Activated T-helper 17 cell treated with anti-CD3 and anti-CD28 coated beads, Interleukin-2, amount 50 U/mL, for 72 hours (primary cell): ENCODE measurements at regions not wholly inside any gene's neighbourhood (a gene's known extent, or its start where the extent isn't known, plus 50 kb on each side); places are given as distances from the start of the nearest gene placed in this dataset.
"Not testable (repeated sequence)": the region's sequence is repeated elsewhere in the genome, so short reads cannot be mapped to it uniquely, and the experiment has no call there.

Source experiments
- ATAC-seq: fragments of 150-1000 bp; cut with Tn5 transposase; replicated peaks from 2 replicates; pipeline ENCODE4 v1.10.0; 2021; ENCODE audit warnings: mild to moderate bottlenecking, moderate library complexity
- H3K27ac Mint-ChIP-seq: one replicate; pipeline ENCODE4 v1.8.0; 2022; ENCODE audit warnings: mixed read lengths
- H3K27me3 Mint-ChIP-seq: one replicate; pipeline ENCODE4 v1.8.0; 2022; ENCODE audit warnings: mixed read lengths
- H3K36me3 Mint-ChIP-seq: one replicate; pipeline ENCODE4 v1.8.0; 2022; ENCODE audit warnings: low read depth, mild to moderate bottlenecking, mixed read lengths
- H3K4me1 Mint-ChIP-seq: one replicate; pipeline ENCODE4 v1.8.0; 2022; ENCODE audit warnings: mixed read lengths
- H3K4me3 Mint-ChIP-seq: one replicate; pipeline ENCODE4 v1.8.0; 2022; ENCODE audit warnings: mild to moderate bottlenecking, mixed read lengths
- H3K9me3 Mint-ChIP-seq: one replicate; pipeline ENCODE4 v1.8.0; 2022; ENCODE audit warnings: mixed read lengths

GRCh38 chr12:96085475-96085874, 50.1 kb upstream of the LTA4H start:
- H3K27ac Mint-ChIP-seq = no peak overlapping the region
- peaks cover 14% of the 10 kb centered on the region for H3K9me3 Mint-ChIP-seq
- ATAC-seq = peak; percentile 39
- H3K4me1 Mint-ChIP-seq = peaks cover 6% of the 10 kb centered on the region
- H3K27me3 Mint-ChIP-seq = no peaks in the 10 kb centered on the region
- H3K4me3 Mint-ChIP-seq = no peak overlapping the region
- no peaks in the 10 kb centered on the region for H3K36me3 Mint-ChIP-seq

DNA sequence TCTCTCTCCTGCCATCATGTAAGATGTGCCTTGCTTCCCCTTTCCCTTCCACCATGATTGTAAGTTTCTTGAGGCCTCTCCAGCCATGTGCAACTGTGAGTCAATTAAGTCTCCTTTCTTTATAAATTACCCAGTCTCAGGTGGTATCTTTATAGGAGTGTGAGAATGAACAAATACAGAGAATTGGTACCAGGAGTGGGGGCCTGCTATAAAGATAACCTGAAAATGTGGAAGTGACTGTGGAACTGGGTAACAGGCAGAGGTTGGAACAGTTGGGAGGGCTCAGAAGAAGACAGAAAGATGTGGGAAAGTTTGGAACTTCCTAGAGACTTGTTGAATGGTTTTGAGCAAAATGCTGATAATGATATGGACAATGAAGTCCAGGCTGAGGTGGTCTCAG, 50.8 kb upstream of the LTA4H start:
- peaks cover 14% of the 10 kb centered on the region for H3K9me3 Mint-ChIP-seq
- not testable (repeated sequence) for H3K36me3 Mint-ChIP-seq, H3K4me3 Mint-ChIP-seq, H3K27ac Mint-ChIP-seq, H3K27me3 Mint-ChIP-seq, H3K4me1 Mint-ChIP-seq, ATAC-seq

DNA sequence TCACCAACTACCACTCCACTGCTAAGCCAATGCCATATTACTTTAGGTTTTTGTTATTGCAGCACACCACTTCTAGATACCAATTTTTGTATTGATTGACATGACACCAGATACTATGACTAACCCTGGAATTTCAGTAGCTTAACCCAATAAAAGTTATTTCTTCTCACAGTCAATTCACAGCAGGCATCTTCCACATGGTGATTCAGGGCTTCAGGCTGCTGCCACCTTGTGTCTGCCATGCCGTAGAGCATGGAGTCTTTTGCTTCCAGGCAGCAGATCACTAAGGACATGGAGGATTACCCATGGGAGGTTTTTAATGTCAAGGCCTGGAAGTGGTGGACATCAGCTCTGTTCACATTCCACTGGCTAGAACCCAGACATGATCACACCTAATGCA, 56.4 kb upstream of the LTA4H start:
- Mint-ChIP-seq H3K27ac (no peak overlapping the region), H3K4me3 (no peak overlapping the region), H3K36me3 (no peaks in the 10 kb centered on the region), H3K4me1 (peaks cover 19% of the 10 kb centered on the region), H3K9me3 (peaks cover 8% of the 10 kb centered on the region), H3K27me3 (no peaks in the 10 kb centered on the region)
- no peak for ATAC-seq

- peaks cover 4% of the 10 kb centered on the region for H3K9me3 Mint-ChIP-seq
- H3K4me1 Mint-ChIP-seq = peaks cover 19% of the 10 kb centered on the region
- H3K36me3 Mint-ChIP-seq = no peaks in the 10 kb centered on the region
- H3K27ac Mint-ChIP-seq = peak overlapping the region; percentile 53
- no peaks in the 10 kb centered on the region for H3K27me3 Mint-ChIP-seq
- no peak for ATAC-seq
- peak overlapping the region; percentile 48 for H3K4me3 Mint-ChIP-seq
These were observed 58.3 kb upstream of the LTA4H start for GRCh38 chr12:96093543-96094196.

- ATAC-seq = peak; percentile 58
- Mint-ChIP-seq H3K4me3 (peak overlapping the region; percentile 48), H3K4me1 (peaks cover 19% of the 10 kb centered on the region), H3K27ac (peak overlapping the region; percentile 53), H3K27me3 (no peaks in the 10 kb centered on the region), H3K36me3 (no peaks in the 10 kb centered on the region), H3K9me3 (no peaks in the 10 kb centered on the region)
These were observed 58.8 kb upstream of the LTA4H start for GRCh38 chr12:96094201-96094600.

DNA sequence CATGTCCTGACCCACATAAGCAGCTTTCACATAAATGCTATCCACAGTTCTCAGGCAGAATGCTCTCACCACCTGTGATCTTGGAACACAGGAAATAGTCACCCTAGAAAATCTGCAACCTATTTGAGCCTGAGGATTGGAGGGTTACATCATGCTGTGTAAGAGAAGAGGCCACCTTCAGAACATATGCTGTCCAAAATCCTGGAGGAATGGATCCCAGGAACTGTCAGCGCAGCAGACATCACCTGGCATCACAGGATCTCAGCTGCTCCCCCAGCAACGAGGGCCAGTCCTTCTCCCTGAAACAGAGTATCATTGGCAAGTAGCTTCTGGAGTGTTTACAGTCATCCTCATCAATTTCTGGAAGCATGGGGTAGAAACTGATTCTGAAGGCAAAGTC, 63.2 kb upstream of the LTA4H start:
- Mint-ChIP-seq H3K27ac (no peak overlapping the region), H3K4me3 (no peak overlapping the region), H3K27me3 (no peaks in the 10 kb centered on the region)

GRCh38 chr12:96099421-96099820, 64.0 kb upstream of the LTA4H start:
- peak overlapping the region; percentile 48 for H3K4me3 Mint-ChIP-seq
- H3K27ac Mint-ChIP-seq = peak overlapping the region; percentile 36
- H3K36me3 Mint-ChIP-seq = no peaks in the 10 kb centered on the region
- no peaks in the 10 kb centered on the region for H3K9me3 Mint-ChIP-seq
- H3K27me3 Mint-ChIP-seq = no peaks in the 10 kb centered on the region
- H3K4me1 Mint-ChIP-seq = peaks cover 17% of the 10 kb centered on the region
- ATAC-seq = no peak

More for the DNA sequence above, 63.2 kb upstream of the LTA4H start:
- no peak for ATAC-seq
- H3K9me3 Mint-ChIP-seq = no peaks in the 10 kb centered on the region
- no peaks in the 10 kb centered on the region for H3K36me3 Mint-ChIP-seq
- peaks cover 24% of the 10 kb centered on the region for H3K4me1 Mint-ChIP-seq

- H3K4me1 Mint-ChIP-seq = peaks cover 11% of the 10 kb centered on the region
- peak overlapping the region; percentile 36 for H3K27ac Mint-ChIP-seq
- no peaks in the 10 kb centered on the region for H3K9me3 Mint-ChIP-seq
- H3K36me3 Mint-ChIP-seq = no peaks in the 10 kb centered on the region
- no peak for ATAC-seq
- H3K27me3 Mint-ChIP-seq = no peaks in the 10 kb centered on the region
- H3K4me3 Mint-ChIP-seq = peak overlapping the region; percentile 48
These were observed 64.6 kb upstream of the LTA4H start for GRCh38 chr12:96099986-96100385.

- peaks cover 14% of the 10 kb centered on the region for H3K4me1 Mint-ChIP-seq
- no peaks in the 10 kb centered on the region for H3K36me3 Mint-ChIP-seq
- no peak overlapping the region for H3K27ac Mint-ChIP-seq
- no peak for ATAC-seq
- no peaks in the 10 kb centered on the region for H3K9me3 Mint-ChIP-seq
- no peaks in the 10 kb centered on the region for H3K27me3 Mint-ChIP-seq
- H3K4me3 Mint-ChIP-seq = no peak overlapping the region
These were observed 66.4 kb upstream of the LTA4H start for GRCh38 chr12:96101806-96102205.

GRCh38 chr12:96103067-96103644, 67.8 kb upstream of the LTA4H start:
- Mint-ChIP-seq H3K4me3 (no peak overlapping the region), H3K36me3 (no peaks in the 10 kb centered on the region), H3K9me3 (no peaks in the 10 kb centered on the region), H3K4me1 (peaks cover 19% of the 10 kb centered on the region), H3K27me3 (no peaks in the 10 kb centered on the region), H3K27ac (no peak overlapping the region)
- no peak for ATAC-seq

GRCh38 chr12:96104566-96104965, 69.2 kb upstream of the LTA4H start:
- Mint-ChIP-seq H3K9me3 (no peaks in the 10 kb centered on the region), H3K36me3 (no peaks in the 10 kb centered on the region), H3K27ac (peak overlapping the region; percentile 20), H3K27me3 (no peaks in the 10 kb centered on the region), H3K4me3 (no peak overlapping the region), H3K4me1 (peaks cover 21% of the 10 kb centered on the region)
- ATAC-seq = no peak

DNA sequence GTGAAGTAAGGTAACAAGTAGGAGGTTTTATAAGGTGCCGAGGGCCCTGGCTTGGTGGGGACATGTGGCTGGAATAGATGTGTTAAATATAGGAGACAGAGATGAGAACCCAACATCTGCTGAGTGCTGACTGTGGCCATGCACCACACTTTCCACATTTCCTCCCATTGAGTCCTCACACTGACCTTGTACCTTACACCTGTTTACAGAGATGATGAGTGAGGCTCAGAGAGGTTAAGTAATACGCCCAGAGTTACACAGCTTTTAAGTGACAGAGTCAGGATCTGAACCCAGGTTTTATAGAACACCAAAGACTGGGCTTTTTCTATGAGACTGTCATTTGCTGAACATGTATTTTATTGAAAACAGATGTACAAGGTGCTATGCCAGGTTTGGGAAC, 70.8 kb upstream of the LTA4H start:
- Mint-ChIP-seq H3K4me1 (peaks cover 12% of the 10 kb centered on the region), H3K9me3 (no peaks in the 10 kb centered on the region), H3K4me3 (no peak overlapping the region), H3K27ac (no peak overlapping the region), H3K27me3 (no peaks in the 10 kb centered on the region), H3K36me3 (no peaks in the 10 kb centered on the region)
- ATAC-seq = no peak

GRCh38 chr12:96107236-96107635, 71.8 kb upstream of the LTA4H start:
- no peak for ATAC-seq
- H3K9me3 Mint-ChIP-seq = no peaks in the 10 kb centered on the region
- H3K27me3 Mint-ChIP-seq = no peaks in the 10 kb centered on the region
- no peaks in the 10 kb centered on the region for H3K36me3 Mint-ChIP-seq
- no peak overlapping the region for H3K4me3 Mint-ChIP-seq
- no peak overlapping the region for H3K27ac Mint-ChIP-seq
- peaks cover 12% of the 10 kb centered on the region for H3K4me1 Mint-ChIP-seq

DNA sequence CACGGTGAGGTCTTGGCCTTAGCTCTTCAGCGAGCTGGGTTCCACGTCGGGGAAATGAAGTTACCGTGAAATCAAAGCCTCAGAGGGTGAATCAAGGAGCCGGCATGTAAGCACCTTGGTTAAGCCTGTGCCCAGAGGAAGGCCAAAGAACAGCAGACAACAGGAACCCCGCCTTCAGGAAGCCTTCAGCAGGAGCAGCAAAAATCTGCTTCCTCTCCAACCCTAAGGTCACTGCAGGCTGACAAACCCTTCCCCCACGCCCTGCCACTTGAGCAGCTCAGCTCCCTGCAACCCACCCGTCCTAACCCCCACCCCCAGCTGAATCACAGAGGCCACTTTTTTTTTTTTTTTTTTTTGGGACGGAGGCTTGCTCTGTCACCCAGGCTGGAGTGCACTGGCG, 72.9 kb upstream of the LTA4H start:
- peak overlapping the region; percentile 59 for H3K4me3 Mint-ChIP-seq
- peak overlapping the region; percentile 90 for H3K27ac Mint-ChIP-seq
- ATAC-seq = peak; percentile 64
- no peaks in the 10 kb centered on the region for H3K36me3 Mint-ChIP-seq
- H3K9me3 Mint-ChIP-seq = no peaks in the 10 kb centered on the region
- peaks cover 12% of the 10 kb centered on the region for H3K4me1 Mint-ChIP-seq
- H3K27me3 Mint-ChIP-seq = no peaks in the 10 kb centered on the region

DNA sequence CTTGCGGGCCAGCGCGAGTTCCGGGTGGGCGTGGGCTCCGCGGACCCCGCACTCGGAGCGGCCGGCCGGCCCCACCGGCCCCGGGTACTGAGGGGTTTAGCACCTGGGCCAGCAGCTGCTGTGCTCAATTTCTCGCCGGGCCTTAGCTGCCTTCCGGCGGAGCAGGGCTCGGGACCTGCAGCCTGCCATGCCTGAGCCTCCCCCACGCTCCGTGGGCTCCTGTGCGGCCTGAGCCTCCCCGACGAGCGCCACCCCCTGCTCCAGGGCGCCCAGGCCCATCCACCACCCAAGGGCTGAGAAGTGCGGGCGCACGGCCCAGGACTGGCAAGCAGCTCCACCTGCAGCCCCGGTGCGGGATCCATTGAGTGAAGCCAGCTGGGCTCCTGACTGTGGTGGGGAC, 73.6 kb upstream of the LTA4H start:
- not testable (repeated sequence) for H3K9me3 Mint-ChIP-seq, H3K36me3 Mint-ChIP-seq, H3K27ac Mint-ChIP-seq, H3K27me3 Mint-ChIP-seq, ATAC-seq, H3K4me3 Mint-ChIP-seq
- peaks cover 12% of the 10 kb centered on the region for H3K4me1 Mint-ChIP-seq
